ENCODE measurements at regions not wholly inside any gene's neighbourhood (a gene's known extent, or its start where the extent isn't known, plus 50 kb on each side); places are given as distances from the start of the nearest gene placed in this dataset.

- Mint-ChIP-seq H3K9me3 (peaks cover 0 to 14% (median 9%) of the 10 kb centered on the region in 7 donors), H3K27ac (no peak overlapping the region), H3K4me3 (no peak overlapping the region), H3K27me3 (no peaks in the 10 kb centered on the region), H3K4me1 (no peaks in the 10 kb centered on the region), H3K36me3 (no peaks in the 10 kb centered on the region)
- no peak for ATAC-seq (ENCODE audit: low read depth in 2 of 2)
- DNase-seq: no peak
Observed at GRCh38 chr5:24923400-24923799, 278.6 kb upstream of the CDH10 start.

DNA sequence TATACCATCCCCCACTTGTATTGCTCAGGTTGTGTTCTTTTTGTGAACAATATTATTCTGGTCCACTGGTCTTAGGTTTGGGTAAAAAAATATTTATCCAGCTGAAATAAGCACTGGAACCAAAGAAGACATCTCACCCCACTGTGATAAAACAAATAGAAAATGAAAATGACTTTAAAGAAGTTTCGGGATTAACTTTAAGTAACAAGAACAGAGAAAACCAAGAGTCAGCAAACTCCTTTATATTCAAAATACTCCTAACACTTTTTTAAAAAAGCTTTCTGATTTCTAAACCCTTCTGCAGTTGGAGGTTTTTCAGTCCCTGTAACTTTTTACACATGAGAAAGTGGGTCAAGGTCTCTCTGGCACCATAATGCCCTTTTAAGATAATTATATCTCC, 273.9 kb upstream of the CDH10 start:
- Mint-ChIP-seq H3K27ac (no peak overlapping the region), H3K36me3 (no peaks in the 10 kb centered on the region), H3K4me1 (no peaks in the 10 kb centered on the region), H3K9me3 (peaks cover 0 to 14% (median 9%) of the 10 kb centered on the region in 7 donors), H3K27me3 (no peaks in the 10 kb centered on the region), H3K4me3 (no peak overlapping the region)
- ATAC-seq (ENCODE audit: low read depth in 2 of 2): no peak
- DNase-seq: no peak

GRCh38 chr5:24916863-24917262, 272.1 kb upstream of the CDH10 start:
- Mint-ChIP-seq H3K27ac (no peak overlapping the region), H3K9me3 (peaks cover 0 to 9% (median 7%) of the 10 kb centered on the region in 7 donors), H3K36me3 (no peaks in the 10 kb centered on the region)

DNA sequence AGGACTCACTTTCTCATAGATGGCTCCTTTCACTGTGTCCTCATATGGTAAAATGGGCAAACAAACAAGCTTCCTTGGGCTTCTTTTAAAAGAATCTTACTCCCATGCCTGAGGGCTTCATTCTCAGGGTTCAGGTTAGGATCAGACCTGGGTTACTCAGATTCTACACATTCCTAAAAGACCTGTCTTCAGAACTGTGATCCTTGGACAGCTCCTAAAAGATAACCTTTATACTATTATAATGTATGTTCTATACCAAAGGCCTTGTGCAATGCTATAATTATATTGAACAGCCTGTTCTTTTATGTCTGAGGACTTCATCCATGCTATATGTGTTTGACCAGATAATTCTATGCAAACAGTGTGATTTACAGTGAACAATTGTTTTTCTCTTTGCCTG, 264.4 kb upstream of the CDH10 start:
- no peak for ATAC-seq (ENCODE audit: low read depth in 2 of 2)
- H3K4me3 Mint-ChIP-seq: no peak overlapping the region

More at GRCh38 chr5:24916863-24917262, 272.1 kb upstream of the CDH10 start:
- ATAC-seq (ENCODE audit: low read depth in 2 of 2): no peak
- DNase-seq: no peak
- Mint-ChIP-seq H3K27me3 (no peaks in the 10 kb centered on the region), H3K4me1 (no peaks in the 10 kb centered on the region), H3K4me3 (no peak overlapping the region)

GRCh38 chr5:24906689-24907088, 261.9 kb upstream of the CDH10 start:
- no peak overlapping the region for H3K27ac Mint-ChIP-seq
- H3K9me3 Mint-ChIP-seq: peaks cover 0 to 13% (median 0%) of the 10 kb centered on the region in 7 donors
- no peaks in the 10 kb centered on the region for H3K36me3 Mint-ChIP-seq
- no peak for ATAC-seq (ENCODE audit: low read depth in 2 of 2)
- H3K27me3 Mint-ChIP-seq: no peaks in the 10 kb centered on the region
- H3K4me1 Mint-ChIP-seq: no peaks in the 10 kb centered on the region
- DNase-seq: no peak
- no peak overlapping the region for H3K4me3 Mint-ChIP-seq

More for the DNA sequence above, 264.4 kb upstream of the CDH10 start:
- Mint-ChIP-seq H3K9me3 (peaks cover 0 to 13% (median 0%) of the 10 kb centered on the region in 7 donors), H3K36me3 (no peaks in the 10 kb centered on the region), H3K27me3 (no peaks in the 10 kb centered on the region), H3K27ac (no peak overlapping the region), H3K4me1 (no peaks in the 10 kb centered on the region)
- no peak for DNase-seq

- Mint-ChIP-seq H3K27ac (no peak overlapping the region), H3K4me3 (no peak overlapping the region), H3K9me3 (peaks cover 0 to 13% (median 0%) of the 10 kb centered on the region in 7 donors), H3K4me1 (no peaks in the 10 kb centered on the region), H3K36me3 (no peaks in the 10 kb centered on the region), H3K27me3 (no peaks in the 10 kb centered on the region)
- ATAC-seq (ENCODE audit: low read depth in 2 of 2) (no peak), DNase-seq (no peak)
Observed at GRCh38 chr5:24904981-24905517, 260.3 kb upstream of the CDH10 start.

- Mint-ChIP-seq H3K36me3 (no peaks in the 10 kb centered on the region), H3K27ac (no peak overlapping the region), H3K4me1 (no peaks in the 10 kb centered on the region), H3K27me3 (no peaks in the 10 kb centered on the region), H3K4me3 (no peak overlapping the region), H3K9me3 (peaks cover 0 to 8% (median 5%) of the 10 kb centered on the region in 7 donors)
- ATAC-seq (ENCODE audit: low read depth in 2 of 2) (no peak), DNase-seq (no peak)
Observed at GRCh38 chr5:24899180-24899579, 254.4 kb upstream of the CDH10 start.

- ATAC-seq (ENCODE audit: low read depth in 2 of 2): no peak
Observed at GRCh38 chr5:24864244-24864643, 219.5 kb upstream of the CDH10 start.

DNA sequence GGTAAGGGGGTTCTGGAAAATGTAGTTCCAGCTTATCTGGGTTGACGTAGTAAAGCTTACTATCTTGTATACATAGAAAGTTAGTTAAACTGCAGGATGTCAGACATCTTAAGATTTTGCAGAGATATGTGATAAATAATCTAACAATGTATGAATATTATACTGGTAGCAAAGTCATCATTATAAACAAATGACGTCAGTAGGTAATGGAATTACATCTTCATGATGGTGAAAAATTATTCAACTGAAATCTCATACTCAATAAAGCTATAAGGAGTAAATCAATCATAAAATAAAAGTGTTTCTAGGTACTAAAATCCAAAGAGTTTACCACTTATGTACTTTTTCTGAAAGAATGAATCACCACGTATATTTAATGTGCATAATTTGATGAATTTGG, 217.3 kb upstream of the CDH10 start:
- H3K4me1 Mint-ChIP-seq: no peaks in the 10 kb centered on the region
- no peaks in the 10 kb centered on the region for H3K36me3 Mint-ChIP-seq
- H3K4me3 Mint-ChIP-seq: no peak overlapping the region
- DNase-seq (no peak), ATAC-seq (ENCODE audit: low read depth in 2 of 2) (no peak)
- H3K9me3 Mint-ChIP-seq: peaks cover 0 to 10% (median 4%) of the 10 kb centered on the region in 7 donors
- H3K27ac Mint-ChIP-seq: no peak overlapping the region
- no peaks in the 10 kb centered on the region for H3K27me3 Mint-ChIP-seq

More at GRCh38 chr5:24864244-24864643, 219.5 kb upstream of the CDH10 start:
- no peak overlapping the region for H3K4me3 Mint-ChIP-seq
- H3K27me3 Mint-ChIP-seq: no peaks in the 10 kb centered on the region
- no peak overlapping the region for H3K27ac Mint-ChIP-seq
- no peaks in the 10 kb centered on the region for H3K36me3 Mint-ChIP-seq
- H3K9me3 Mint-ChIP-seq: peaks cover 0 to 10% (median 4%) of the 10 kb centered on the region in 7 donors
- no peak for DNase-seq
- no peaks in the 10 kb centered on the region for H3K4me1 Mint-ChIP-seq

DNA sequence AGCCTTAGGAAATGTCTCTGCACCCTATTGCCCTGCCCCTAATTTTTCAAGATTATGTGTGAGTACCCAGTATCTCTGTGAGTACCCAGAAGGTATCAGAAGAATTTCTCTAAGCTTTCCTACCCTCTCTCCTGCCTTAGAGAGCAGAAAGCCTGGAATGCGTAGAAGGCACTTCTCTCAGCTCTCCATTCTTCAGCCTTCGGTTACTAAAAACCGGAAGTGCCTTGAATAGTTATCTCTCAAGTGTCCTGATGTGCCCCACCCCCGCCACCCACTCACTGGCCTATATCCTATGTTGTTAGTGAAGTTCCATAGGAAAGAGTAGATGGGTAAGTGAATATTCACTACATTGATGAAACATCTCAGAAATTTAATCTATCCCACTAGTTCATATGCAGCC, 210.7 kb upstream of the CDH10 start:
- Mint-ChIP-seq H3K9me3 (peaks cover 0 to 12% (median 2%) of the 10 kb centered on the region in 7 donors), H3K27ac (no peak overlapping the region), H3K4me3 (no peak overlapping the region), H3K4me1 (no peaks in the 10 kb centered on the region), H3K27me3 (no peaks in the 10 kb centered on the region), H3K36me3 (no peaks in the 10 kb centered on the region)
- ATAC-seq (ENCODE audit: low read depth in 2 of 2): no peak
- DNase-seq: no peak

GRCh38 chr5:24854850-24855249, 210.1 kb upstream of the CDH10 start:
- Mint-ChIP-seq H3K27ac (no peak overlapping the region), H3K27me3 (no peaks in the 10 kb centered on the region), H3K9me3 (peaks cover 0 to 12% (median 2%) of the 10 kb centered on the region in 7 donors), H3K4me1 (no peaks in the 10 kb centered on the region), H3K4me3 (no peak overlapping the region), H3K36me3 (no peaks in the 10 kb centered on the region)
- DNase-seq (no peak), ATAC-seq (ENCODE audit: low read depth in 2 of 2) (no peak)

GRCh38 chr5:24854350-24854749, 209.6 kb upstream of the CDH10 start:
- H3K36me3 Mint-ChIP-seq: no peaks in the 10 kb centered on the region
- no peaks in the 10 kb centered on the region for H3K27me3 Mint-ChIP-seq
- H3K27ac Mint-ChIP-seq: no peak overlapping the region
- no peak for ATAC-seq (ENCODE audit: low read depth in 2 of 2)
- no peak overlapping the region for H3K4me3 Mint-ChIP-seq
- H3K4me1 Mint-ChIP-seq: no peaks in the 10 kb centered on the region
- DNase-seq: no peak
- peaks cover 0 to 12% (median 2%) of the 10 kb centered on the region in 7 donors for H3K9me3 Mint-ChIP-seq

DNA sequence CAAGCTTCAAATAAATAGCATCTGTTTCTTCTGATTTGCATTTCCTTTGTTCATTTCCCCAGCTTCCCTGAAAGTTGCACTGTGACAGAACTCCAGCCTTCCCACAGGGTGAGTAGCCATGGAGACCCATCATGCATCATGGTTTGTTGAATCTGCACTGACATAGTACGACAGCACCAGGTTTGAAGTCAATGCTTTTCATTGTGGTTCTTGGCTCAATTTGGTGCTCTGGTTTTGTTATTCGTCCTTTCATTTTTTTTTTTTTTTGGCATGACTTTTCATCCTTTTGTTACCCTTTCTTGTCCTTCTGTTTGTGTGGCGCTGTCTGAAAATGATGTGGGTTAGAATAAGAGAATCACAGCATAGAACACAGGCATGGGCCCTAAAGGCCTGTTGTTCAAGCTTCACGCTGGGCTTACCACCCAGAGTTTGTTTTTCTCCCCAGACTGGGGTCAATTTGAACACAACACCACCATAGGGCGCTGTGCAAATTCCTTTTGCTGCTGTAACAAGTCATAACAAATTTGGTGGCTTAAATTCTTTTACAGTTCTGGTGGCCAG, 206.2 kb upstream of the CDH10 start:
- ATAC-seq (ENCODE audit: low read depth in 2 of 2): no peak
- DNase-seq: no peak
- Mint-ChIP-seq H3K27me3 (no peaks in the 10 kb centered on the region), H3K36me3 (no peaks in the 10 kb centered on the region), H3K27ac (no peak overlapping the region), H3K4me3 (no peak overlapping the region), H3K9me3 (peaks cover 0 to 15% (median 5%) of the 10 kb centered on the region in 7 donors), H3K4me1 (no peaks in the 10 kb centered on the region)

DNA sequence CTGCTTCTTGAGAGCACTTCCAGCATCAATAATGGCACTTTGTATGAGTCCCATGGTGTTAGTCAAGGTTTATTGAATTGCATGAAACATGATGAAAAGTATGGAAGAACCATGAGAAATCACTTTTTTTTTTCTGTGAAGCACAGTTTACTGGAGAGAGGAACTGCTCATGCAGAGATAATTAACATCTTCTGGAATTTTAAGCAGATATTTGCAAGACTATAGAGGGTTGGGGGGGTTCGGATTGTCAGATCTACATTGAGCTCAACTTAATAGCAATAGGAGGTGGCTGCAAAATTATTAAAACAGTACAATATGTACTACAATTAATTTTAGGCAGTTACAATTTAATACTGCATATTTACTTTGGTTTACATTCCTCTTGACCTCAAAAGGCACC, 204.4 kb upstream of the CDH10 start:
- Mint-ChIP-seq H3K9me3 (peaks cover 2 to 10% (median 5%) of the 10 kb centered on the region in 7 donors), H3K4me1 (no peaks in the 10 kb centered on the region), H3K4me3 (no peak overlapping the region), H3K36me3 (no peaks in the 10 kb centered on the region), H3K27ac (no peak overlapping the region), H3K27me3 (no peaks in the 10 kb centered on the region)
- ATAC-seq (ENCODE audit: low read depth in 2 of 2): no peak
- no peak for DNase-seq

Measured in naive B cell (primary cell).